ENCODE measurements at regions not wholly inside any gene's neighbourhood (a gene's known extent, or its start where the extent isn't known, plus 50 kb on each side); places are given as distances from the start of the nearest gene placed in this dataset.

DNA sequence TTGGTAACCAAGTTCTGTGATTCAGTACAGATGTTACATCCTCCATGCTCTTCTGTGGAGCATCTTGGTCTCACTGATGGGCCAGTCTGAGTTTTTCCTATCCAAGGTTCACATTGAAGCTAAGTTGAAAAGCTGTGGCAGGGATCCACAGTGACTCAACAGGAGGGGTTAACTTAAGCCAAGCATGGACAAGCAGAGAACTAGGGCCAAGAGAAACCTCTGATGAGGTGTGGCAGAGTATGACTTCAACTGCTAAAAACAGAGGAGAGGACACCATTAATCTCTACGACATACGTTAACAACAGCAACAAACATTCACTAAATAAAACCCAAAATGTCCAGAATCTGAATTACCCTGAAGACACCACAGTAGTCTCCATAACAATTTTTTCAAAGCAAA, 268.1 kb upstream of the UBE2E2 start:
- ChIA-PET POLR2A (no interaction called here), CTCF (interaction anchor here (0.6 kb wide), 1 partner anchor 97 kb away, joined by 3 read pairs; no protein-coding TSS in a partner anchor)
- H3K36me3 ChIP-seq (ENCODE audit: control insufficient read depth, insufficient read depth, low read length) = no peaks in the 10 kb centered on the region
- DNase-seq (ENCODE audit: low read depth) = no peak
- TF ChIP-seq, protein P1, sequence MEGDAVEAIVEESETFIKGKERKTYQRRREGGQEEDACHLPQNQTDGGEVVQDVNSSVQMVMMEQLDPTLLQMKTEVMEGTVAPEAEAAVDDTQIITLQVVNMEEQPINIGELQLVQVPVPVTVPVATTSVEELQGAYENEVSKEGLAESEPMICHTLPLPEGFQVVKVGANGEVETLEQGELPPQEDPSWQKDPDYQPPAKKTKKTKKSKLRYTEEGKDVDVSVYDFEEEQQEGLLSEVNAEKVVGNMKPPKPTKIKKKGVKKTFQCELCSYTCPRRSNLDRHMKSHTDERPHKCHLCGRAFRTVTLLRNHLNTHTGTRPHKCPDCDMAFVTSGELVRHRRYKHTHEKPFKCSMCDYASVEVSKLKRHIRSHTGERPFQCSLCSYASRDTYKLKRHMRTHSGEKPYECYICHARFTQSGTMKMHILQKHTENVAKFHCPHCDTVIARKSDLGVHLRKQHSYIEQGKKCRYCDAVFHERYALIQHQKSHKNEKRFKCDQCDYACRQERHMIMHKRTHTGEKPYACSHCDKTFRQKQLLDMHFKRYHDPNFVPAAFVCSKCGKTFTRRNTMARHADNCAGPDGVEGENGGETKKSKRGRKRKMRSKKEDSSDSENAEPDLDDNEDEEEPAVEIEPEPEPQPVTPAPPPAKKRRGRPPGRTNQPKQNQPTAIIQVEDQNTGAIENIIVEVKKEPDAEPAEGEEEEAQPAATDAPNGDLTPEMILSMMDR (IDR thresholded peaks at IDR 0.05; ENCODE audit: insufficient read depth, low read depth, low read length) = no peak
- no peaks in the 10 kb centered on the region for H3K27me3 ChIP-seq (ENCODE audit: control insufficient read depth, insufficient read depth, low read length)
- no peak overlapping the region for H3K4me3 ChIP-seq (ENCODE audit: low read depth, low read length)

GRCh38 chr3:22937536-22937935, 265.6 kb upstream of the UBE2E2 start:
- POLR2A ChIA-PET = no interaction called here
- TF ChIP-seq, protein P1 (IDR thresholded peaks at IDR 0.05; ENCODE audit: insufficient read depth, low read depth, low read length) = no peak
- CTCF ChIA-PET = interaction anchor here (0.8 kb wide), 1 partner anchor 9 kb away, joined by 3 read pairs; no protein-coding TSS in a partner anchor
- DNase-seq (ENCODE audit: low read depth) = no peak
- Histone ChIP-seq H3K27me3 (ENCODE audit: control insufficient read depth, insufficient read depth, low read length) (no peaks in the 10 kb centered on the region), H3K4me3 (ENCODE audit: low read depth, low read length) (no peak overlapping the region), H3K36me3 (ENCODE audit: control insufficient read depth, insufficient read depth, low read length) (no peaks in the 10 kb centered on the region)

GRCh38 chr3:22938739-22939138, 264.4 kb upstream of the UBE2E2 start:
- POLR2A ChIA-PET = no interaction called here

GRCh38 chr3:22939349-22939748, 263.8 kb upstream of the UBE2E2 start:
- DNase-seq (ENCODE audit: low read depth) = no peak
- H3K27me3 ChIP-seq (ENCODE audit: control insufficient read depth, insufficient read depth, low read length) = no peaks in the 10 kb centered on the region
- H3K4me3 ChIP-seq (ENCODE audit: low read depth, low read length) = no peak overlapping the region
- no peaks in the 10 kb centered on the region for H3K36me3 ChIP-seq (ENCODE audit: control insufficient read depth, insufficient read depth, low read length)
- TF ChIP-seq, protein P1 (IDR thresholded peaks at IDR 0.05; ENCODE audit: insufficient read depth, low read depth, low read length) = no peak
- ChIA-PET CTCF (no interaction called here), POLR2A (no interaction called here)

More at GRCh38 chr3:22938739-22939138, 264.4 kb upstream of the UBE2E2 start:
- no peak for DNase-seq (ENCODE audit: low read depth)
- CTCF ChIA-PET = no interaction called here
- H3K36me3 ChIP-seq (ENCODE audit: control insufficient read depth, insufficient read depth, low read length) = no peaks in the 10 kb centered on the region
- H3K27me3 ChIP-seq (ENCODE audit: control insufficient read depth, insufficient read depth, low read length) = no peaks in the 10 kb centered on the region
- no peak overlapping the region for H3K4me3 ChIP-seq (ENCODE audit: low read depth, low read length)
- TF ChIP-seq, protein P1 (IDR thresholded peaks at IDR 0.05; ENCODE audit: insufficient read depth, low read depth, low read length) = no peak

DNA sequence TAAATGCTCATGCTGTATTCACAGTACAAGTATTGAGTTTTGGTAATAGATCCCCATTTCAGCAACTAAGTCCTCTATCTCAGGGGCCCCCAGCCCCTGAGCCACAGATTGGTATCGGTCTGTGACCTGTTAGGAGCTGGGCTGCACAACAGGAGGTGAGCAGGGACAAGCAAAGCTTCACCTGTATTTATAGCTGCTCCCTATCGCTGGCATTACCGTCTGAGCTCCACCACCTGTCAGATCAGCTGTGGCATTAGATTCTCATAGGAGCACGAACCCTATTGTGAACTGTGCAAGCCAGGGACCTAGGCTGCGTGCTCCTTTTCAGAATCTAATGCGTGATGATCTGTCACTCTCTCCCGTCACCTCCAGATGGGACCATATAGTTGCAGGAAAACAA, 262.8 kb upstream of the UBE2E2 start:
- Histone ChIP-seq H3K4me3 (ENCODE audit: low read depth, low read length) (no peak overlapping the region), H3K27me3 (ENCODE audit: control insufficient read depth, insufficient read depth, low read length) (no peaks in the 10 kb centered on the region), H3K36me3 (ENCODE audit: control insufficient read depth, insufficient read depth, low read length) (no peaks in the 10 kb centered on the region)
- no peak for DNase-seq (ENCODE audit: low read depth)
- TF ChIP-seq, protein P1 (IDR thresholded peaks at IDR 0.05; ENCODE audit: insufficient read depth, low read depth, low read length) = no peak
- ChIA-PET CTCF (no interaction called here), POLR2A (no interaction called here)

Data from BJ (cell line).